Ovary (tissue), 7 donors: ENCODE measurements at regions not wholly inside any gene's neighbourhood (a gene's known extent, or its start where the extent isn't known, plus 50 kb on each side); places are given as distances from the start of the nearest gene placed in this dataset.

Source experiments
- DNase-seq, 5 donors: peaks; one replicate each; pipeline ENCODE4 v3.0.0-alpha.2; 2019 to 2020
- H3K27ac ChIP-seq, 2 donors: fragments of 200-600 bp; one replicate each; pipeline versions ENCODE4 v1.5.1 to v1.8.0; 2019 to 2022
- H3K27me3 ChIP-seq: fragments of 200-600 bp; one replicate; pipeline ENCODE4 v1.8.0; 2022
- H3K36me3 ChIP-seq: fragments of 200-600 bp; sonication (generic); one replicate; pipeline ENCODE4 v1.5.1; 2019
- H3K4me1 ChIP-seq: one replicate; pipeline ENCODE4 v1.8.1; 2013; ENCODE audit warnings: mild to moderate bottlenecking, moderate library complexity; ENCODE audit not compliant: insufficient read depth
- H3K4me3 ChIP-seq: fragments of 200-600 bp; sonication (generic); one replicate; pipeline ENCODE4 v1.5.1; 2017
- H3K9me3 ChIP-seq, 2 donors: fragments of 200-600 bp in 1 of 2; sonication (generic) in 1 of 2; one replicate each; pipeline versions ENCODE4 v1.5.1 to v1.8.1; 2013 to 2019; ENCODE audit warnings: mild to moderate bottlenecking in 1 of 2, moderate library complexity in 1 of 2
- EP300 ChIP-seq: sonication (generic); formaldehyde crosslinking; IDR thresholded peaks from one replicate; pipeline ENCODE4 v1.6.1; 2017; ENCODE audit warnings: antibody characterized with exemption
- POLR2A ChIP-seq: fragments of 450-650 bp; IDR thresholded peaks from one replicate; pipeline ENCODE4 v1.6.1; 2017; ENCODE audit warnings: antibody characterized with exemption, mild to moderate bottlenecking, moderate library complexity
- WGBS, 3 donors: extraction: QIAGEN DNeasy Blood & Tissue Kit in 1 of 3; methylation state at CpG; one replicate each; pipeline versions ENCODE4 v1.1.5 to v1.1.7; 2013 to 2017; 5-methylcytosine and 5-hydroxymethylcytosine counted together
- intact Hi-C, 4 donors: fragments of 100-400 bp; cut with DNase I; formaldehyde crosslinking; loops; one replicate each; pipeline versions ENCODE4 v1.11.0 to v1.15.1; 2022 to 2023
- TF ChIP-seq, protein P1 (sequence below), 3 donors: fragments of 450-650 bp in 2 of 3; fragments of 200-600 bp in 1 of 3; IDR thresholded peaks; one replicate each; pipeline versions ENCODE4 v1.5.1 to v1.8.0; 2016 to 2022; ENCODE audit warnings: antibody characterized with exemption in 3 of 3, mild to moderate bottlenecking in 1 of 3
- donor health status: DM: no; HTN: no; CAD: no; lungs with moderate emphysema.
- donor health status: DM: no; HTN: no; CAD: no.
- donor health status: Bipolar disorder and iron deficiency.
- donor health status: DM: no; HTN: no; CAD: no.
- donor health status: DM: yes; HTN: yes; CAD: no.

DNA sequence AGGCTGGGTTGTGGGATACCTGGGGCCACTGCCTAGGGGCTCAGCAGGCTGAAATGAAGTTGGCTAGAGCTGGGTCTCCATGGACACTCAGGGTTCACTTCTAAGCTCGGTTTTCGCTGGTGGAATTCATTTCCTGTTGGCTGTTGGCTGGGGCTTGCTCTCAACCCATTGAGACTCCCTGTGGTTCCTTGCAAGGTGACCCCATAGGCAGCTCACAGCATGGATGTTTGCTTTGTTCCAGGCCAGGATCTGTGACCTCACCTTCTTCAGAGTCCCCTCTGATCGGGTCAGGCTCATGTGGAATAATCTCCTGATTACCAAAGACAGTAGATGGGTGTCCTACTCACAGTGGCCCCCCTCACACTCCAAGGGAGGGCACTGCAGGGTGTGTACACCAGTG, 229.3 kb downstream of the QKI start:
- no peaks in the 10 kb centered on the region for H3K27me3 ChIP-seq
- H3K36me3 ChIP-seq: no peaks in the 10 kb centered on the region
- no peak for DNase-seq
- no peak overlapping the region for H3K27ac ChIP-seq
- no peaks in the 10 kb centered on the region for H3K9me3 ChIP-seq
- TF ChIP-seq EP300 (no peak), POLR2A (no peak)
- TF ChIP-seq, protein P1, sequence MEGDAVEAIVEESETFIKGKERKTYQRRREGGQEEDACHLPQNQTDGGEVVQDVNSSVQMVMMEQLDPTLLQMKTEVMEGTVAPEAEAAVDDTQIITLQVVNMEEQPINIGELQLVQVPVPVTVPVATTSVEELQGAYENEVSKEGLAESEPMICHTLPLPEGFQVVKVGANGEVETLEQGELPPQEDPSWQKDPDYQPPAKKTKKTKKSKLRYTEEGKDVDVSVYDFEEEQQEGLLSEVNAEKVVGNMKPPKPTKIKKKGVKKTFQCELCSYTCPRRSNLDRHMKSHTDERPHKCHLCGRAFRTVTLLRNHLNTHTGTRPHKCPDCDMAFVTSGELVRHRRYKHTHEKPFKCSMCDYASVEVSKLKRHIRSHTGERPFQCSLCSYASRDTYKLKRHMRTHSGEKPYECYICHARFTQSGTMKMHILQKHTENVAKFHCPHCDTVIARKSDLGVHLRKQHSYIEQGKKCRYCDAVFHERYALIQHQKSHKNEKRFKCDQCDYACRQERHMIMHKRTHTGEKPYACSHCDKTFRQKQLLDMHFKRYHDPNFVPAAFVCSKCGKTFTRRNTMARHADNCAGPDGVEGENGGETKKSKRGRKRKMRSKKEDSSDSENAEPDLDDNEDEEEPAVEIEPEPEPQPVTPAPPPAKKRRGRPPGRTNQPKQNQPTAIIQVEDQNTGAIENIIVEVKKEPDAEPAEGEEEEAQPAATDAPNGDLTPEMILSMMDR (IDR thresholded peaks at IDR 0.05): no peak
- no peaks in the 10 kb centered on the region for H3K4me1 ChIP-seq
- intact Hi-C loops: no loop called here
- H3K4me3 ChIP-seq: no peak overlapping the region
- WGBS, 3 donors: 81 to 92% (median 86%) methylated on average over 3 of the region's 3 CpGs

DNA sequence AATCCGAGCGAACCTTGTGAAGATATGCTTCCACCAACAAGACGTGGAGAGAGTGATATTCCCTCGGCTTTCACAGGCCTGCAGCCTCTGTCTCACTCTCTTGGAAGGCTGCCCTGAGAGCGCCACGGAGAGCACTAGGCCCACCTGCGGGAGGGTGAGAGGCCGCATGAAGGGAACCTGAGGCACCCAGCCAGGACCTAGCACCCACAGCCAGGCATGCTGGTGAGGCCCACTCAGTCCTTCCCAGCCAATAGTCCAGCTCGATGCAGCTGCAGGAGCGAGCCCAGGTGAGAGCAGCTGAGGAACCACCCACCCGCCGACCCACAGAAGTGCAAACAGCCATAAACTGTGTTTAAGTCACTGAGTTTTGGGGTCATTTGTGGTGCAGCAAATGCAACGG, 227.2 kb downstream of the QKI start:
- DNase-seq: no peak
- H3K27me3 ChIP-seq: no peaks in the 10 kb centered on the region
- no peak overlapping the region for H3K27ac ChIP-seq
- intact Hi-C loops: no loop called here
- no peaks in the 10 kb centered on the region for H3K9me3 ChIP-seq
- TF ChIP-seq, protein P1 (IDR thresholded peaks at IDR 0.05): no peak
- TF ChIP-seq POLR2A (no peak), EP300 (no peak)
- WGBS, 3 donors: 89 to 90% (median 90%) methylated on average over 13 of the region's 13 CpGs
- H3K4me1 ChIP-seq: no peaks in the 10 kb centered on the region
- no peak overlapping the region for H3K4me3 ChIP-seq
- H3K36me3 ChIP-seq: no peaks in the 10 kb centered on the region

DNA sequence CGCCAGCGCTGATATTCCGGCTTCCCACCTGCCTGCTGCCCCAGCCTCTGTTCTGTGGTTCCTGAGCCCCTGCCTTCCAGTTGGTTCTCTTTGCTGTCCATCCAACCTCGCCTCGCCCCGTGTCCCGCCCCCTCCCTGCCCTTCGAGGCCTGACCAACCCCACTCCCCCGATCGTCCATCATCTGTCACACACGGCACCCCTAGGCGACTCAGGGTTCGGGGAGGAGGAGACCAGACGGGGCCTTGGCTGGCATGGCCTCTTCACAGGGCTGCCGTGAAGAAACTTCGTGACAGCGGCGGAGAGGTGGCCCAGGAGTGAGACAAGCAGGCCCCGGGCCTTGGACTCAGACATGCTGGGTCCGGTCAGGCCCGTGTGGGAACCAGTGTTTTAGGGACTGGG, 226.1 kb downstream of the QKI start:
- no peak for DNase-seq
- WGBS, 3 donors: 91 to 94% (median 92%) methylated on average over 21 of the region's 21 CpGs
- Histone ChIP-seq H3K36me3 (no peaks in the 10 kb centered on the region), H3K9me3 (no peaks in the 10 kb centered on the region), H3K4me1 (no peaks in the 10 kb centered on the region), H3K27ac (no peak overlapping the region), H3K27me3 (no peaks in the 10 kb centered on the region), H3K4me3 (no peak overlapping the region)
- TF ChIP-seq, protein P1 (IDR thresholded peaks at IDR 0.05): no peak
- TF ChIP-seq POLR2A (no peak), EP300 (no peak)
- intact Hi-C loops: no loop called here

DNA sequence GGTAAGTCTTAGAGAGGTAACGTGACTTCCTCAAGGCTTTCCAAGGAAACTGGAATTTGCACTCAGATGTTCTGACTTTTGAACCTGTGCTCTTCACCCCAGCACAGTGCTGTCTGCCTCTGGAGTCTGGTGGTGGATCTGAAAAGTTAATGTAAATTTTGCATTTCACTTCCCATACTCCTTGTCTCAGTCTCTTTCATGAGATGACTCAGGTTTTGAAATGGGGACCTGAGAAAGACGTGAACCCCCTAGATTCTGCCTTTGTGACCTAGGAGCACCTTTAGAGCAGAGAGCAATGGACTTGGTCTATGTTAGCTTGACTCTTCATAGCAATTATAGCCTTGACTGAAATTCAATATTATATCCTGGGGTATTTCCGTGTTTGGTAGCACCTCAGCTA, 223.0 kb downstream of the QKI start:
- Histone ChIP-seq H3K27me3 (no peaks in the 10 kb centered on the region), H3K4me1 (no peaks in the 10 kb centered on the region), H3K9me3 (no peaks in the 10 kb centered on the region), H3K27ac (no peak overlapping the region), H3K36me3 (no peaks in the 10 kb centered on the region), H3K4me3 (no peak overlapping the region)
- TF ChIP-seq, protein P1 (IDR thresholded peaks at IDR 0.05): no peak
- no peak for TF ChIP-seq EP300
- TF ChIP-seq POLR2A: no peak
- intact Hi-C loops: no loop called here
- 58 to 70% (median 58%) methylated on average over 3 of the region's 3 CpGs for WGBS, 3 donors
- DNase-seq: no peak
